GM21526 (cell line): ENCODE measurements at regions not wholly inside any gene's neighbourhood (a gene's known extent, or its start where the extent isn't known, plus 50 kb on each side); places are given as distances from the start of the nearest gene placed in this dataset.
"Not testable (repeated sequence)": the region's sequence is repeated elsewhere in the genome, so short reads cannot be mapped to it uniquely, and the experiment has no call there.

Source experiments
- ATAC-seq: cut with Tn5 transposase; IDR thresholded peaks from one replicate; pipeline ENCODE4 v1.9.1; 2021; ENCODE audit warnings: moderate library complexity; ENCODE audit not compliant: unreplicated experiment, low FRiP score

DNA sequence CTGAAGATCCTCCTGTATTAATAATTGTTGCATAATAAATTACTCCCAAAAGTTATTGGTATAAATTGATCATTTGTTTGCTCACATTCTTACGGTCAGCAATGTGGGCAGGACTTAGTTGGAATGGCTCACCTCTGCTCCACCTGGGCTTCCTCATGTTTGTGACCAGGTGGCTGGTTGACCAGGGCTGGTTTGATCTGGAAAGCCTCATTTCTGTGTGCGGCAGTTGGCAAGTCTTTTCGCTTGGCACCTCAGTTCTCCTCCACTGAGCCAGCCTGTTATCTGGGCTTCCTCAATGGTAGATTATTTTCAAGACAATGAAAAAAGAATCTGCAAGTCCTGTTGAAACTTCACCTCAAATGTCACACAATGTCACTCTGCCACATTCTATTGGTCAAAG, 301.1 kb downstream of the TBL1XR1 start:
- no peak for ATAC-seq

DNA sequence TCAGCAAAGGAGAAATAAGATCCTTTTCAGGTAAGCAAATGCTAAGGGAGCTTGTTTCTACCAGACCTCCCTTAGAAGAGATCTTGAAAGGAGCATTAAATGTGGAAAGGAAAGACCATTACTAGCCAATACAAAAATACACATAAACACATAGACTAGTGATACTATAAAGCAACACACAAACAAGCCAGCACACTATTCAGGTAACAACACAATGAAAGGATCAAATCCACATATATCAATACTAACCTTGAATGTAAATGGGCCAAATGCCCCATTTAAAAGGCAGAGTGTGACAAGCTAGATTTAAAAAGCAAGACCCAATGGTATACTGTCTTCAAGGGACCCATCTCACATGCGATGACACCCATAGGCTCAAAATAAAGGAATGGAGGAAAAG, 317.6 kb downstream of the TBL1XR1 start:
- no peak for ATAC-seq

DNA sequence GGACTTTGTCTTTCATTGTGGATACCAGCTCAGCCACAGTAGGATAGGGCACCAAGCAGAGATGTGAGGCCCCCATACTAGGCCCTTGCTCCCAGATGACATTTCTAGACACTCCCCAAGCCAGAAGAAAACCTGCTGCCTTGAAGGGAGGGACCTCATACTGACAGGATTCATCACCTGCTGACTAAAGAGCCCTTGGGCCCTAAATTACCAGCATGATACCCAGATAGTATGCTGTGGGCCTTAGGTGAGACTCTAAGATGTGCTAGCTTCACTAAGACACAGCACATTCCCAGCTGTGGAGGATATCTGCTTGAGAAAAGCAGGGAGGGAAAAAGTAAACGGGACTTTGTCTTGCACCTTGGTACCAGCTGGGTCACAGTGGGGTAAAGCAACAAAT, 324.0 kb downstream of the TBL1XR1 start:
- no peak for ATAC-seq

DNA sequence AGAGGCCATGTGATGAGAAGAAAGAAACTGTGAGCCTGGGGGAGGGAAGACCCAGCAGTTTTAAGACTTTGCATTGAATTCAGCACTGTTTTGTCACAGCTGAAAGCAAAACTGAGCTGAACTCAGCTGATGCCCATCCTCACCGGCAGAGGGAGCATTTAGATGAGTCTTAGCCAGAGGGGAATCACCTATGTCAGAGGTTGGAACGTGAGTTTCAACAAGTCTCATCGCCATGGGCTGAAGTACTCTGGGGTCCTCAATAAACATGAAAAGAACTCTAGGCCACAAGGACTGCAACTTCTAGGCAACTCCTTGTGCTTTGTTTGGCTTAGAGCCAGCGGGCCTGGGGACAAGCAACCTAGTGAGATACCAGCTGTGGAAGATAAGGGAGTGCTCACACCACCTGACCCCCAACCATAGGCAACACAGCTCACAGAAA, 324.5 kb downstream of the TBL1XR1 start:
- peak; percentile 98 for ATAC-seq

DNA sequence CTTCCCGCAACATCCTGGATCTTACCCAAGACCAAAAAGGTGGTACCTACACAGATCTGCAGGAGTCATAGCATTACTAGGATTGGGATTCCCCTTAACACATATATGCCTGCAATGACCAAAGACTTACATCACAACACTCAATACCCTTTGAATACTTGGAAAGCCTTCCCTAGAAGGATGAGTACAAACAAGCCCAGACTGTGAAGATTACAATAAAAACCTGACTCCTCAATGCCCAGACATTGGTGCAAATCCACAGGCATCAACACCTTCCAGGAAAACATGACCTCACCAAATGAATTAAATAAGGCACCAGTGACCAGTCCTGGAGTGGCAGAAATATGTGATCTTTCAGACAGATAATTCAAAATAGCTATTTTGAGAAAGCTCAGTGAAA, 326.8 kb downstream of the TBL1XR1 start:
- ATAC-seq: no peak

DNA sequence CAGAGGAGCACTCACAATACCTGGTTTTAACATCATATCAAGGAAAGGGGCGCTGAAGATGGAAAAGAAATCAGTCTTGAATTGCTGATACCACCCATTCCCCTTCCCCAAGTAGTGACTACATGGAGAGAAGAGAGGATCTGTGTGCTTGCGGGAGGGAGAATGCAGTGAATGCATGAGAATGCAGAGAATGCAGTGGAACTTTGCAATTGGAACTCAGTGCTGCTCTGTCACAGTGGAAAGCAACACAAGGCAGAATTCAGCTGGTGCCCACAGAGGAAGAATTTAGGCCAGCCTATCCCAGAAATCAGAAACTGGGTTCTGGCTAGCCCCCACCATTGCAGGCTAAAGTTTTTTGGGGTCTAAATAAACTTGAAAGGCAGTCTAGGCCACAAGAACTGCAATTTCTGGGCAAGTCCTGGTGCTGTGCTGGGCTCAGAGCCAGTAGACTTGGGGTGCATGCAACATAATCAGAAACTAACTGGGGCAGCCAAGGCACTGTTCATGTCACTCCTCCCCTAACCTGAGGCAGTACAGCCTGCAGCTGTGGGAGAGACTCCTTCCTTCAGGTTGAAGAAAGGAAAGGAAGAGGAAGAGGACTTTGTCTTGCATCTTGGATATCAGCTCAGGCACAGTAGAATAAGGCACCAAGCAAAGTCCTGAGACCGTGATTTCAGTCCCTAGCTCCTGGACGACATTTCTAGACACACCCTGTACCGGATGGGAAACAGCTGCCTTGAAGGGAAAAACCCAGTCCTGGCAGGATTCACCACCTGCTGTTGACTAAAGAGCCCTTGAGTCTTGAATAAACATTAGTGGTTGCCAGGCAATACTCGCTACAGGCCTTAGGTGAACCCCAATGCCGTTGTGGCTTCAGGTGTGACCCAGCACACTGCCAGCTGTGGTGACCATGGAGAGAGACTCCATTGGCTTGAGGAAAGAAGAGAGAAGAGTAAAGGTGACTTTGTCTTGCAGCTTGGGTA, 329.3 kb downstream of the TBL1XR1 start:
- no peak for ATAC-seq

DNA sequence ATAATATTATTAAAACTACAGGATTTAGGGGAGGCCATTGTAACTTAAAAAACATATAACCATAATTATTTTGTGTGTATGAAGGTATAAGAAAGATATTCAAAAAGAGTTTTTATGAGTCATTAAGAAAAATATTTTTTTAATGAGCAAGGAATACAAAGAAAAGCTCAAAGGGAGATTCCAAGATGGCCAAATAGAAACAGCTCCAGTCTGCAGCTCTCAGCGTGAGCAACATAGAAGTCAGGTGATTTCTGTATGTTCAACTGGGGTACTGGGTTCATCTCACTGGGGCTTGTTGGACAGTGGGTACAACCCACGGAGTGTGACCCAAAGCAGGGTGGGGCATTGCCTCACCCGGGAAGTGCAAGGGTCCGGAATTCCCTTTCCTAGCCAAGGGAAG, 336.1 kb downstream of the TBL1XR1 start:
- no peak for ATAC-seq

DNA sequence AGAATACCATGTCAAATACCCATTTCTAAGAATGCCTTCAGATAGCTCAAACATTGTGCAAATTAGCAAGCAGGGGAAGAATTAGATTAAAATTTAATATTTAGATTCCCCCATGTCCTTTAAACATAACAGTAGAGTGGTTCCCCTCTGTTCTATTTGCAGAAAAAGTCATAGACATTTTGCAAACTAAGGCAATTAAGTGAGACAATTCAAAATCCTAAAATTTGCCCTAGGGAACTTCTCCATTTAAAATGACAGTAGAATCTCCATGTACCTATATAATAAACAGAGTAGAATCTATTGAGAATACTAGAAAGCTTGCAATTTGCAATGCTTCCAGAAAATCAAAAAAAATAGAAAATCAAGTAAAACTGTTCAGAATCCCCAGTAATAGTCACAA, 340.6 kb downstream of the TBL1XR1 start:
- ATAC-seq: no peak

DNA sequence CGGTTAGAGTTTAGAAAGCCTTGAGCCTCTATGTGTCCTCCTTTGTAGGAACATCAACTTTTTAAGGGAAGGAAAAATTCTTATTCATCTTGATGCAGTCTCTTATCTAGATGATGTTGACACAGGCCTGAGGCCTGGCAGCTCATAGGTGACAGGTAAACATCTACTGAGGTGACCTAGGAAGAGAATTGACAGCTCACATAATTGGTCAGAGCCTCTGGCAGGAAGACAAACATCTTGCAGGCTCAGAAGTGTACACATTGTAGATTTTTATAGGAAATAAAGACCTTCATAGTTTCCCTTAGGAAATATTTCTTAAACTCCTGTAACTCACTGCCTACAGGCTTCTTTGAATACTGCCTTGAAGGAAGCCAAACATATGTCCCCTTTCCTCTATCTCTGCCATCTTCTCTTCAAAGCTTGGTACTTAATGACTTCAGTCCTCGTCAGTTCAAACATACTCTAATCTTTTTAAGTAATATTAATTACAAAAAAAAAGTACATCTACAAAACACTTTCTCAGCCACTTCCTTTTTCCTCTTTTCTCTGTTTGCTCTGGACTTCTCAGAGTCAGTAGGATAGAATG, 341.3 kb downstream of the TBL1XR1 start:
- ATAC-seq: no peak

DNA sequence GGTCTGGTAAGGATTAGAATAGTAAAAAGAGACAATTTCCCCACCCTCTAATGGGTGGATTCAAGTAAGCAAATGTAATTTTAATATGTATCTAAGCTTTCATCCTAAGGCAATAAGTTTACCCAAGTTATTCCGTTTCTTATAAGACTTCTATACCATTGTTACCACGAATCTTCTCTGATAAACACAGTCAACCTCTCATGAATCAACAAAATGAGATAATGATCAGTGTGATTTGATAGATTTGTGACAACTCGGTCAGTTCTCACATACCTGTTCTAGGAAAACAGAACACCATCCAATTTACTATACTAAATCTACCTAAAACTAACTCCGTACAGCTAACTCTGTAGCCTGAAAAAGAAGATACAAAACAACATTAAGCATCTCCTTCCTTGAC, 342.1 kb downstream of the TBL1XR1 start:
- ATAC-seq: no peak

DNA sequence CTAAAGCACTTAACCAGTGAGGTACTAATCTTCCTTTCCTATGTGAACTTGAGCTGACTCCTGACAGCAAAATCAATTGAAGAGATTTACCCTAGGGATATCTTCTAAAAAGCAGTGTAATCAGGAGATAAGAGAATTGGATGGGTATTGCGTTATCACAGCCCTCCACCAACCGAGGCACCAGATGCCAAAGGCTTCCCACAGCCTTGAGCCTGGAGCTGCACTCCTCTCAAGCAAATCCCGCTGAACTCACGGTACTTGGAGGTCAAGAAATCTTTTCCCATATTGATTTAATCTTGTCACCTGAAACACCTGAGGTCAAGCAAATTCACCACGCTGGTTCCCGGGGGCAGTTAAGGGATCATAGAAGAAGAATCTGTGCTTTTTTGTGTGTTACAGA, 346.8 kb downstream of the TBL1XR1 start:
- no peak for ATAC-seq

DNA sequence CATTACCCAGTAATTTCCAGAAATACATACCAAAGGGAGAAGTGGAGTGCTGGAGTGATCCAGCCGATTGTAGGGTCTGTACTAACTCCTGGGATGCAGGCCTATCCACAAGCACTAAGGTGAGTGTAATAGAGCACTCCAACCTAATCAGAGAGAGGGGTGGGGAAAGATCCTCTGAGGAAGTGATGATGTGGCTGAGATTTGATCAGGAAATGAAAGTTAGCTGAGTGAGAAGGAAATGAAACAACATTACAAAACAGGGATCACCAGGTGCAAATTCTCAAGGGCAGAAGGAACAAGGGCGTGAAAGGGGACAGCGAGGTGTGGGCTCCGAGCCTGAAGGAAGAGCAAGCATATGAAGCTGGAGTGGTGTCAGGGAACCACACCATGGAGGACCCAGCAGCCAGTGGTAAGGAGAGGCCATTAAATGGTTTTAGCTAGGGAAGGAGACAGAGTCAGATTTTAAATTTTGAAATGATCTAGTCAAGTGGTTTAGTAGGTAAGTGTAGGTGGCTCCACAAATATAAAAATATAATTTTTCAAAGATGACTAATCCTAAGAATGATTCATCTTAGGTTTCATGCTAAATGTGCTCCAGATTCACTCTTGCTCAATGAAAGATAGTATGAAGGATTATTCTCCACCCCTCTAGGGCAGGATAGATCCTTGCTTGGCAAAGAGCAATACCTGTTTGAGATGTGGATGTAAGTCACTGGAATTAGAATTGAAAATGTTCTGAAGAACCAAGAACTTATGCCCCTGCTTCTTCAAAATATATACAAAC, 348.7 kb downstream of the TBL1XR1 start:
- ATAC-seq: no peak

DNA sequence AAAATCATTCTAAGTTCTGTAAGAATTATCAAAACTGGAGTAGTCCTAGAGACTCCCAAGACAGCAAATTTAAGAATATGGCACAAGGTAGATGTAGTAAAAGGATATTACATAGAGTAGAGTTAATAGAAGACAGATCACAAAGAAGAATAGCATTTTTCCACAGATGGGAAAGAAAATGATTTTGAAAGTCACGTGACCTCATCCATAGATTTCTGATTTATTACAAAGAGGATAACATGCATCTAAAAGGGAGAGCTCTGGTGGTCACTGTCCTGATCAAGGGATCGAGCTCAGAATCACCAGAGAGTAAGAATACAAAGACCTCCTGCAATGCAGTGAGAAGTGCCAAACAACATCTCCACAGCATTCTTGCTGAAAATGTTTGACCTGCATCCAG, 354.4 kb downstream of the TBL1XR1 start:
- no peak for ATAC-seq

DNA sequence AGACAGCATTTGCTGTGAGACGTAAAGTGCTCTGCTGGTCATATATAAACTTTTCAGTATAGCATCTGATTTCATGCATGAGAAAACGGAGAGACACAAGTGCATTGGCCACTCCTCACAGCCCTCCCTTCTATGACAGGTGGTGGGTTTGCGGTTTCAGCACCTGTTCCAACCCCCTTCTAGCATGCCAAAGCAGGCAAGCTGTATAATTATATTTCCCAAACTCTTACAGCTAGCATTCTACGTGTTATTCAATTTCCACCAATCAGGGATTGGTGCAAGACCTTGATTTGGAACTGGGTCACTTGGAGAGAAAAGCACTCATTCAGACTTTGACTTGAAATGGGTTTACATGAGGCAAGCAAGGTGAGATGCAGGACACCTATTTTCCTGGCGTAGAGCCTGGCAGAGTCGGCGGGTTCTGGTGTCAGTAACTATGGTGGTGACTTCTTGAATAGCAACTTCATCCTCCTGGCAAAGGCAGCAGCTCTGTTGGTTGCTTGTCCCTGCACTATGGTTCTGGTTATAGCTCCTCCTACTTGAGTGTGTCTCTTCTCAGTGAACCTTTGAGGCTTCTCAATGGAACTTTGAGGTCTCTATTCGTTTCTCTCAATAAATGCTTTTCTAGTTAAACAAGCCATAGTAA, 356.5 kb downstream of the TBL1XR1 start:
- no peak for ATAC-seq

DNA sequence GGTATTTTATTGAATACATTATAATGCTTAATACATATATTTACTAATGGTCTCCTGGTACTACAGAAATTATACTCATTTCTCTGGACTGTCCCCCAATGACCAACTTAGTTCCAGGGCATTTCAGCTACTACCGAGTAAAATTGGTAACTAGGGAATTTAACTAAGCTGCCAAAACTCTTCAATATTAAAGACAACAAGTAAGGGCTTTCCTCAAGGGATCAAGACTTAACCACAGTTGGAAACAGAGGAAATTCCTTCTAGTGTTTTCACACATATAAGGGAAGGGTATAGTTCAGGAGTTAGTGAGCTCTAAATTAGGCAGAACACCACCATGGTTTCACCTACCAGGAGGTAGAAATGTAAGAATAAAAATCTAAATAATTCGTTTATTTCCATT, 357.4 kb downstream of the TBL1XR1 start:
- no peak for ATAC-seq

DNA sequence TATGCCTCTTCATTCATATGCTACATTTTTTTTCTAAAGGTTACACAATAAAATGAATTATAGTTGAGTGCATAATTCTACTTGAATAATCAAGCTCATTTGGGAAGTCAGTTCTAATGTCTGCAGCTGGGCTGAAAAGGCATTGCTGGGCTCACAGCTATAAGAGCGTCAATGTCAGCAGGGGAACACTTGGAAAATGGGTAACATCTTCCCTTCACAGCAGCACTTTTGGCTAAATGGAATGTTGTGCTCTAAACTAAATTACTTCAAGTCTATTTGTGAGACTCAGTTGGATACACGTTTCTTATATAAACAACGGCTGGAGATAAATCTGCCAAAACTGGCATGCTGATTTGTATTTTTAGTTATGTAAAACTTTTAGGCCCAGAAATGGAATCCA, 357.8 kb downstream of the TBL1XR1 start:
- no peak for ATAC-seq

DNA sequence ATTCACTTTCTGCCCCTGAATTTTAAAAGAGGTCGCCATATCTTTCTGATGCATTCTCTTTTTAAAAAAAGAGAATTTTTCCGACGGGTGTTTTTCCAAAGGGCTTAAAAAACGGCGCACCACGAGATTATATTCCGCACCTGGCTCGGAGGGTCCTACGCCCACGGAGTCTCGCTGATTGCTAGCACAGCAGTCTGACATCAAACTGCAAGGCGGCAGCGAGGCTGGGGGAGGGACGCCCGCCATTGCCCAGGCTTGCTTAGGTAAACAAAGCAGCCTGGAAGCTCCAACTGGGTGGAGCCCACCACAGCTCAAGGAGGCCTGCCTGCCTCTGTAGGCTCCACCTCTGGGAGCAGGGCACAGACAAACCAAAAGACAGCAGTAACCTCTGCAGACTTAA, 370.0 kb downstream of the TBL1XR1 start:
- ATAC-seq: not testable (repeated sequence)

DNA sequence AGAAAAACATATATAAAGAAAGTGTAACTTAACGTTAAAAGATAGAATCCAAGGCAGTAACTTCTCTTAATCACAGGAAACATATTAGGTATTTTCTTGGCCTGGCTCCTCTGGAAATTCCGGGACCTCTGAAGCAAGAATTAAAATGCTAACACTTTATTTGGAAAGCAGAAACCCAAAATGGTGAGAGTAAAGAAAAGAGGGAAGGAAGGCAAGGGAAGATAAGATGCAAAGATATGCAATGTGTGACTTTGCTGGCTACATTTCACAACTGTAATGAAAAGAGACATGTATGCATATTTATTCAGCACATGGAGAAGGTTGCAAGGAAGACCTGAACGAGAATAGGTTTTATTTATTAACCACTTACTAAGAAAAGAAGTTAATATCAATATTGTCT, 372.5 kb downstream of the TBL1XR1 start:
- no peak for ATAC-seq

DNA sequence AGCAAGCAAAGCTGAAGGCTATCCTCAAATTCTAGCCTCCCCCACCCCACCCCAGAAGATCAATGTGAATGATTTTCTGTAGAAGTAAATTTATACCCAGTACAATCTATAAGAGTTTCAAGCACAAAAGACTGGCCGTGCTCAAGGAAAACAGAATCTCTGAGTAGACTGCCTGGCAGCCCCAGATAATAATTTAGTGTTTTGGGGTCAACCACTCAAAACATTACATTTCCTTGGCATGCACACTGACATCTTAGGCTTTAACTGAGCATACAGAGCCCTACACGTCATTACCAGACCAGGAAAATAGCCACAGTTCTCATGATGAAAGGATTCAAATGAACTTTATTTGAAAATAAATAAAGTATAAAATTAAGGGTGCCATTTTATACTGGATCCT, 376.5 kb downstream of the TBL1XR1 start:
- no peak for ATAC-seq

DNA sequence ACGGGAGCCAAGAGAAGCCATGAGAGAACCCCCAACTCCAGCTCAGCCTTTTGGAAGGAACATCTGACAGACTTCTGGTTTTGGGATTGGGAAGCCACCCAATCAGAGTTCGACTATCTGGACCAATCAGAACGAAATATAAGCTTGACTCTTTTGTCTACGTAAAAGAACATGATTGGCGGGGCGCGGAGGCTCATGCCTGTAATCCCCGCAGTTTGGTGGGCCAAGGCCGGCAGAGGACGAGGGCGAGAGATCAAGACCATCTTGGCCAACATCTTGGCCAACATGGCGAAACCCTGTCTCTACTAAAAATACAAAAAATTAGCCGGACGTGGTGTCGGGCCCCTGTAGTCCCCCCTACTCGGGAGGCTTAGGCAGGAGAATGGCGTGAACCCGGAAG, 380.3 kb downstream of the TBL1XR1 start:
- no peak for ATAC-seq

DNA sequence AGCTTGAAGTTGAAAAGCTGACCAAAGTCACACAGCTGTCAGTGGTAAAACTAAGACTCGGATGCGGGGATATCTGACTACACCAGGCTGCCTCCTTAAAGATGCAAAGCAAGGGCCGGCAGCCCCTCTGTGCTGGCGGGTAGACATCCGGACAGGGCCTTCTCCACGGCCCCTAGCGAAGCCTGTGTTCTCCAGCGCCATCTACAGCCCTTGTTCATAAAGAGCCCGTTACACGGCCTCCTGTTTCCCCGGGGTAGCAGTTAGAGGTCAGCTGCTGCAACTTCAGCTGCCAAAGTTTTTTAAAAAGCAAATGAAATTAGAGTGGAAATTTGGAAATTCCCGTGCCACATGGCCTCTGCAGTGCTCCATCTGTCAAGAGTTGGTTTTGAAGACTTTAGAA, 383.0 kb downstream of the TBL1XR1 start:
- ATAC-seq: peak; percentile 98
